SH-SY5Y (cell line): ENCODE measurements at regions not wholly inside any gene's neighbourhood (a gene's known extent, or its start where the extent isn't known, plus 50 kb on each side); places are given as distances from the start of the nearest gene placed in this dataset.

Source experiments
- GATA2 ChIP-seq: IDR thresholded peaks from 2 replicates; pipeline ENCODE4 v1.6.1; 2011; ENCODE audit warnings: mild to moderate bottlenecking, low read depth, low read length
- GATA3 ChIP-seq: IDR thresholded peaks from 2 replicates; pipeline ENCODE4 v1.6.1; 2011; ENCODE audit warnings: low read depth, mild to moderate bottlenecking, low read length, moderate library complexity

- TF ChIP-seq GATA2, result no peak
- no peak for TF ChIP-seq GATA3
Measured at GRCh38 chr2:22694856-22695255, 690.1 kb upstream of the KLHL29 start.

GRCh38 chr2:22697054-22697788 lies 687.8 kb upstream of the KLHL29 start:
- TF ChIP-seq GATA3 (no peak), GATA2 (no peak)

GRCh38 chr2:22701561-22702160 lies 683.3 kb upstream of the KLHL29 start:
- TF ChIP-seq GATA3, result no peak
- TF ChIP-seq GATA2, result no peak

GRCh38 chr2:22703286-22703920 lies 681.6 kb upstream of the KLHL29 start:
- TF ChIP-seq GATA2, result no peak
- no peak for TF ChIP-seq GATA3

GRCh38 chr2:22719396-22719795 lies 665.6 kb upstream of the KLHL29 start:
- TF ChIP-seq GATA3, result no peak
- TF ChIP-seq GATA2, result no peak

GRCh38 chr2:22729466-22729865 lies 655.5 kb upstream of the KLHL29 start:
- no peak for TF ChIP-seq GATA2
- TF ChIP-seq GATA3, result no peak

GRCh38 chr2:22734373-22735045 lies 650.5 kb upstream of the KLHL29 start:
- TF ChIP-seq GATA3, result no peak
- no peak for TF ChIP-seq GATA2

GRCh38 chr2:22737144-22737543 lies 647.8 kb upstream of the KLHL29 start:
- TF ChIP-seq GATA3 (no peak), GATA2 (no peak)

GRCh38 chr2:22741216-22741615 lies 643.8 kb upstream of the KLHL29 start:
- TF ChIP-seq GATA3, result no peak
- TF ChIP-seq GATA2, result no peak

- no peak for TF ChIP-seq GATA3
- no peak for TF ChIP-seq GATA2
Measured at GRCh38 chr2:22748909-22749308, 636.1 kb upstream of the KLHL29 start.

- no peak for TF ChIP-seq GATA3
- TF ChIP-seq GATA2, result no peak
Measured at GRCh38 chr2:22753476-22753875, 631.5 kb upstream of the KLHL29 start.

- TF ChIP-seq GATA3 (no peak), GATA2 (no peak)
Measured at GRCh38 chr2:22756276-22757043, 628.5 kb upstream of the KLHL29 start.

- TF ChIP-seq GATA3 (no peak), GATA2 (no peak)
Measured at GRCh38 chr2:22769497-22769896, 615.5 kb upstream of the KLHL29 start.

- TF ChIP-seq GATA2, result no peak
- no peak for TF ChIP-seq GATA3
Measured at GRCh38 chr2:22784566-22784965, 600.4 kb upstream of the KLHL29 start.
